ENCODE measurements at regions not wholly inside any gene's neighbourhood (a gene's known extent, or its start where the extent isn't known, plus 50 kb on each side); places are given as distances from the start of the nearest gene placed in this dataset.

- no peak overlapping the region for H3K4me3 ChIP-seq (ENCODE audit: low read depth, low read length)
Measured at GRCh38 chr18:26729449-26729848, 136.1 kb downstream of the AQP4 start.

GRCh38 chr18:26729008-26729407 lies 136.5 kb downstream of the AQP4 start:
- no peaks in the 10 kb centered on the region for H3K27me3 ChIP-seq (ENCODE audit: control insufficient read depth, insufficient read depth, low read length)
- TF ChIP-seq CTCF (IDR thresholded peaks at IDR 0.05; ENCODE audit: insufficient read depth, low read length, poor library complexity, severe bottlenecking) = no peak
- H3K36me3 ChIP-seq (ENCODE audit: control insufficient read depth, insufficient read depth, low read length) = no peaks in the 10 kb centered on the region
- DNase-seq (ENCODE audit: low read depth) = no peak
- no peak overlapping the region for H3K4me3 ChIP-seq (ENCODE audit: low read depth, low read length)

More at GRCh38 chr18:26729449-26729848, 136.1 kb downstream of the AQP4 start:
- H3K27me3 ChIP-seq (ENCODE audit: control insufficient read depth, insufficient read depth, low read length) = no peaks in the 10 kb centered on the region
- no peaks in the 10 kb centered on the region for H3K36me3 ChIP-seq (ENCODE audit: control insufficient read depth, insufficient read depth, low read length)
- no peak for TF ChIP-seq CTCF (IDR thresholded peaks at IDR 0.05; ENCODE audit: insufficient read depth, low read length, poor library complexity, severe bottlenecking)
- DNase-seq (ENCODE audit: low read depth) = no peak

- no peak for TF ChIP-seq CTCF (IDR thresholded peaks at IDR 0.05; ENCODE audit: insufficient read depth, low read length, poor library complexity, severe bottlenecking)
- Histone ChIP-seq H3K4me3 (ENCODE audit: low read depth, low read length) (no peak overlapping the region), H3K36me3 (ENCODE audit: control insufficient read depth, insufficient read depth, low read length) (no peaks in the 10 kb centered on the region), H3K27me3 (ENCODE audit: control insufficient read depth, insufficient read depth, low read length) (peaks cover 2% of the 10 kb centered on the region)
- DNase-seq (ENCODE audit: low read depth) = no peak
Measured at GRCh38 chr18:26723981-26724380, 141.5 kb downstream of the AQP4 start.

GRCh38 chr18:26722565-26722931 lies 143.0 kb downstream of the AQP4 start:
- Histone ChIP-seq H3K27me3 (ENCODE audit: control insufficient read depth, insufficient read depth, low read length) (peaks cover 2% of the 10 kb centered on the region), H3K4me3 (ENCODE audit: low read depth, low read length) (no peak overlapping the region), H3K36me3 (ENCODE audit: control insufficient read depth, insufficient read depth, low read length) (no peaks in the 10 kb centered on the region)
- DNase-seq (ENCODE audit: low read depth) = no peak
- TF ChIP-seq CTCF (IDR thresholded peaks at IDR 0.05; ENCODE audit: insufficient read depth, low read length, poor library complexity, severe bottlenecking) = no peak

GRCh38 chr18:26721854-26722564 lies 143.5 kb downstream of the AQP4 start:
- peaks cover 2% of the 10 kb centered on the region for H3K27me3 ChIP-seq (ENCODE audit: control insufficient read depth, insufficient read depth, low read length)
- TF ChIP-seq CTCF (IDR thresholded peaks at IDR 0.05; ENCODE audit: insufficient read depth, low read length, poor library complexity, severe bottlenecking) = no peak
- H3K36me3 ChIP-seq (ENCODE audit: control insufficient read depth, insufficient read depth, low read length) = no peaks in the 10 kb centered on the region
- no peak overlapping the region for H3K4me3 ChIP-seq (ENCODE audit: low read depth, low read length)
- DNase-seq (ENCODE audit: low read depth) = no peak

- no peak overlapping the region for H3K4me3 ChIP-seq (ENCODE audit: low read depth, low read length)
- no peaks in the 10 kb centered on the region for H3K36me3 ChIP-seq (ENCODE audit: control insufficient read depth, insufficient read depth, low read length)
- no peak for TF ChIP-seq CTCF (IDR thresholded peaks at IDR 0.05; ENCODE audit: insufficient read depth, low read length, poor library complexity, severe bottlenecking)
- no peak for DNase-seq (ENCODE audit: low read depth)
- H3K27me3 ChIP-seq (ENCODE audit: control insufficient read depth, insufficient read depth, low read length) = peaks cover 2% of the 10 kb centered on the region
Measured at GRCh38 chr18:26719896-26720295, 145.6 kb downstream of the AQP4 start.
